ENCODE measurements at regions not wholly inside any gene's neighbourhood (a gene's known extent, or its start where the extent isn't known, plus 50 kb on each side); places are given as distances from the start of the nearest gene placed in this dataset.

DNA sequence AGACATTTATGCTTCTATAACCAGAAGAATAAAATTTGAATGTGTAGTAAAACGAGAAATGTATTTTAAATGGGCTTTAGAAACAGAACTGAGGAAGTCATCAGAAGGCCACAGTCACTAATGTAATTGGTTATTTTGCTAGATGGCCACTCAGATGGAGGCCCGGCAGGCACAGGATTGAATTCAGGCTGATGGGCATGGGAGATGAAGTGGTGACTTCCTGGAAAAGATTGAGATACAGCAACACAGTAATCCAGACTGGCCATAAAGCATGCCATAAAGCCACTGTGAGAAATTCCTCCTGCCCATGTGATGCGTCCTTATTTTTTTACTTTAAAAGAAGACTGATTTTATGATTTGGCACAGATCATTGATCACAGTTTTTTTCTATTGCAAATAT lies 297.7 kb downstream of the ICOS start:
- TF ChIP-seq ERG (CRISPR knock-in tag; IDR thresholded peaks at IDR 0.05): no peak
- TF ChIP-seq NR2C2 (CRISPR knock-in tag; IDR thresholded peaks at IDR 0.05): no peak
- TF ChIP-seq, protein P1, sequence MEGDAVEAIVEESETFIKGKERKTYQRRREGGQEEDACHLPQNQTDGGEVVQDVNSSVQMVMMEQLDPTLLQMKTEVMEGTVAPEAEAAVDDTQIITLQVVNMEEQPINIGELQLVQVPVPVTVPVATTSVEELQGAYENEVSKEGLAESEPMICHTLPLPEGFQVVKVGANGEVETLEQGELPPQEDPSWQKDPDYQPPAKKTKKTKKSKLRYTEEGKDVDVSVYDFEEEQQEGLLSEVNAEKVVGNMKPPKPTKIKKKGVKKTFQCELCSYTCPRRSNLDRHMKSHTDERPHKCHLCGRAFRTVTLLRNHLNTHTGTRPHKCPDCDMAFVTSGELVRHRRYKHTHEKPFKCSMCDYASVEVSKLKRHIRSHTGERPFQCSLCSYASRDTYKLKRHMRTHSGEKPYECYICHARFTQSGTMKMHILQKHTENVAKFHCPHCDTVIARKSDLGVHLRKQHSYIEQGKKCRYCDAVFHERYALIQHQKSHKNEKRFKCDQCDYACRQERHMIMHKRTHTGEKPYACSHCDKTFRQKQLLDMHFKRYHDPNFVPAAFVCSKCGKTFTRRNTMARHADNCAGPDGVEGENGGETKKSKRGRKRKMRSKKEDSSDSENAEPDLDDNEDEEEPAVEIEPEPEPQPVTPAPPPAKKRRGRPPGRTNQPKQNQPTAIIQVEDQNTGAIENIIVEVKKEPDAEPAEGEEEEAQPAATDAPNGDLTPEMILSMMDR (IDR thresholded peaks at IDR 0.05): no peak
- TF ChIP-seq, protein P2, sequence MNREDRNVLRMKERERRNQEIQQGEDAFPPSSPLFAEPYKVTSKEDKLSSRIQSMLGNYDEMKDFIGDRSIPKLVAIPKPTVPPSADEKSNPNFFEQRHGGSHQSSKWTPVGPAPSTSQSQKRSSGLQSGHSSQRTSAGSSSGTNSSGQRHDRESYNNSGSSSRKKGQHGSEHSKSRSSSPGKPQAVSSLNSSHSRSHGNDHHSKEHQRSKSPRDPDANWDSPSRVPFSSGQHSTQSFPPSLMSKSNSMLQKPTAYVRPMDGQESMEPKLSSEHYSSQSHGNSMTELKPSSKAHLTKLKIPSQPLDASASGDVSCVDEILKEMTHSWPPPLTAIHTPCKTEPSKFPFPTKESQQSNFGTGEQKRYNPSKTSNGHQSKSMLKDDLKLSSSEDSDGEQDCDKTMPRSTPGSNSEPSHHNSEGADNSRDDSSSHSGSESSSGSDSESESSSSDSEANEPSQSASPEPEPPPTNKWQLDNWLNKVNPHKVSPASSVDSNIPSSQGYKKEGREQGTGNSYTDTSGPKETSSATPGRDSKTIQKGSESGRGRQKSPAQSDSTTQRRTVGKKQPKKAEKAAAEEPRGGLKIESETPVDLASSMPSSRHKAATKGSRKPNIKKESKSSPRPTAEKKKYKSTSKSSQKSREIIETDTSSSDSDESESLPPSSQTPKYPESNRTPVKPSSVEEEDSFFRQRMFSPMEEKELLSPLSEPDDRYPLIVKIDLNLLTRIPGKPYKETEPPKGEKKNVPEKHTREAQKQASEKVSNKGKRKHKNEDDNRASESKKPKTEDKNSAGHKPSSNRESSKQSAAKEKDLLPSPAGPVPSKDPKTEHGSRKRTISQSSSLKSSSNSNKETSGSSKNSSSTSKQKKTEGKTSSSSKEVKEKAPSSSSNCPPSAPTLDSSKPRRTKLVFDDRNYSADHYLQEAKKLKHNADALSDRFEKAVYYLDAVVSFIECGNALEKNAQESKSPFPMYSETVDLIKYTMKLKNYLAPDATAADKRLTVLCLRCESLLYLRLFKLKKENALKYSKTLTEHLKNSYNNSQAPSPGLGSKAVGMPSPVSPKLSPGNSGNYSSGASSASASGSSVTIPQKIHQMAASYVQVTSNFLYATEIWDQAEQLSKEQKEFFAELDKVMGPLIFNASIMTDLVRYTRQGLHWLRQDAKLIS (CRISPR knock-in tag; IDR thresholded peaks at IDR 0.05; ENCODE audit: borderline replicate concordance): no peak
